ES-I3 (cell line): ENCODE measurements at regions not wholly inside any gene's neighbourhood (a gene's known extent, or its start where the extent isn't known, plus 50 kb on each side); places are given as distances from the start of the nearest gene placed in this dataset.
A peak's percentile ranks its signal among the peaks of the same experiment; 100 is the strongest.

Experiments
- H3K36me3 ChIP-seq: 2 replicates; pipeline ENCODE4 v1.6.1; 2013; ENCODE audit warnings: mild to moderate bottlenecking, low read length, control low read depth, moderate library complexity; ENCODE audit not compliant: insufficient read depth
- H3K4me1 ChIP-seq: 2 replicates; pipeline ENCODE4 v1.6.1; 2013; ENCODE audit warnings: mild to moderate bottlenecking, control low read depth, low read length; ENCODE audit not compliant: insufficient read depth
- H3K9ac ChIP-seq: 2 replicates; pipeline ENCODE4 v1.6.1; 2013; ENCODE audit warnings: low read depth, mild to moderate bottlenecking, low read length, moderate library complexity
- H3K9me3 ChIP-seq: 2 replicates; pipeline ENCODE4 v1.6.1; 2013; ENCODE audit warnings: mild to moderate bottlenecking, low read length, moderate library complexity; ENCODE audit not compliant: control insufficient read depth, insufficient read depth

DNA sequence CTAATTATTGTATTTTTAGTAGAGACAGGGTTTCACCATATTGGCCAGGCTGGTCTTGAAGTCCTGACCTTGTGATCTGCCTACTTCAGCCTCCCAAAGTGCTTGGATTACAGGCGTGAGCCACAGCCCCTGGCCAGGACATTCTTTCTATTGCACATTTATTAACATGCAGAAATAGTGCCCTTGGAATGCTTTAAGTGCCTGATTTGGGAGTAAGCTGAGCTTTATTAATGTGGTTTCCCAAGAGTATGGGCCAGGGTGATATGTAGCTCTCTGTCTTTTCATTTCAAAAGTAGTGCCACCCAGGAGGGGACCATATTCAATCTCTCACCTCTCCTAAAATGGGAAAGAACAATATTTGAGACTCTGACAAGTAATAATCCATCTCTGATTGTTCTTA, 970.7 kb downstream of the KCNMA1 start:
- no peaks in the 10 kb centered on the region for H3K9me3 ChIP-seq
- H3K36me3 ChIP-seq: no peaks in the 10 kb centered on the region
- no peaks in the 10 kb centered on the region for H3K4me1 ChIP-seq
- H3K9ac ChIP-seq: no peak overlapping the region

DNA sequence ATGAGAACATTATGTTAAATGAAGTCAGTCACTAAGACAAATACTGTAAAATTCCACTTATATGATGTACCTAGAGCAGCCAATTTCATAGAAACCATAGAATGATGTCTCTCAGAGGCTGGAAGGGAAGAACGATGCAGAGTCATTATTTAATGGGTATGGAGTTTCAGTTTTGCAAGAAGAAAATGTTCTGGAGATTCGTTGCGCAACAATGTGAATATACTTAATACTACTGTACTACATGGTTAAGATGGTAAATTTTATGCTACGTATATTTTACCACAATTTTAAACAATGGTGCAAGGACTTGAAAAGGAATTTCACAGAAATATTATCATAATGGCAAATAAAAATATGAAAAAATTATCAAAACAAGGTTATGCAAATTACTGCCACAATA, 972.6 kb downstream of the KCNMA1 start:
- no peaks in the 10 kb centered on the region for H3K9me3 ChIP-seq

DNA sequence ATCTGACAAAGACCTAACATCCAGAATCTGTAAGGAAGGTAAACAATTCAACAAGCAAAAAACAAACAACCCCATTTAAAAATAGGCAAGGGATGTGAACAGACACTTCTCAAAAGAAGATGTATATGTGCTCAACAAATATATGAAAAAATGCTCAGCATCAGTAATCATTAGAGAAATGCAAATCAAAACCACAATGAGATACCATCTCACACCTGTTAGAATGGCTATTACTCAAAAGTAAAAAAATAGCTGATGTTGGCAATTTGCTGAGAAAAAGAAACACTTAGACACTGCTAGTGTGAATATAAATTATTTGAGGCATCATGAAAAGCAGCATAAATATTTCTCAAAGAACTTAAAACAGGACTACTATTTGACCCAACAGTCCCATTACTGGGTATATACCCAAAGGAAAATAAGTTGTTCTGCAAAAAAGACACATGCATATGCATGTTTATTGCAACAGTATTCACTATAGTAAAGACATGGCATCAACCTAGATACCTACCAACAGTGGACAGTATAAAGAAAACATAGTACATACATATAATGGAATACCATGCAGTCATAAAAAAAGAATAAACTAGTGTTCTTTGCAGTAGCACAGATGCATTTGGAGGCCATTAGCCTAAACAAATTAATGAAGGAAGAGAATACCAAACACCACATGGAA, 980.1 kb downstream of the KCNMA1 start:
- Histone ChIP-seq H3K9me3 (no peaks in the 10 kb centered on the region), H3K36me3 (no peaks in the 10 kb centered on the region), H3K9ac (no peak overlapping the region), H3K4me1 (no peaks in the 10 kb centered on the region)

More for the DNA sequence above, 972.6 kb downstream of the KCNMA1 start:
- Histone ChIP-seq H3K4me1 (no peaks in the 10 kb centered on the region), H3K9ac (no peak overlapping the region), H3K36me3 (no peaks in the 10 kb centered on the region)

DNA sequence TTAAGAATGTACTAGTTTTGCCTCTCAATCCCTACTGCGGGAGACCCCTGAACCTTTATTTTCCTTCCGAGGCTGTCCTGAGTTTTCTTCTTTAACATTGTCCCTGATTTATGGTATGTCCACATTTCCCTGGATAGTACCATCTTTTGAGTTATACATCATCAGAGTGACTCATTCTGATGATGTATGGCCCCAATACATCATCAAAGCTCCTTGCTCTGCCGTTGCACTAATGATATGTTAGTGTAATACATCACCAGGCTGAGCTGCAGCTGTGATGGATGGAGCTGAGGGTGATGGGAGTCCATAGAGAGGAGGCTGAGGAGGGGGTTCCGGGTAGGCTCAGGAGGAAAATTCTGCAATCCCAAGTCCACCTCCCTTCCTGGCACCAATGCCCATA, 986.5 kb downstream of the KCNMA1 start:
- H3K36me3 ChIP-seq: no peaks in the 10 kb centered on the region
- H3K4me1 ChIP-seq: peaks cover 14% of the 10 kb centered on the region
- no peak overlapping the region for H3K9ac ChIP-seq
- H3K9me3 ChIP-seq: no peaks in the 10 kb centered on the region

DNA sequence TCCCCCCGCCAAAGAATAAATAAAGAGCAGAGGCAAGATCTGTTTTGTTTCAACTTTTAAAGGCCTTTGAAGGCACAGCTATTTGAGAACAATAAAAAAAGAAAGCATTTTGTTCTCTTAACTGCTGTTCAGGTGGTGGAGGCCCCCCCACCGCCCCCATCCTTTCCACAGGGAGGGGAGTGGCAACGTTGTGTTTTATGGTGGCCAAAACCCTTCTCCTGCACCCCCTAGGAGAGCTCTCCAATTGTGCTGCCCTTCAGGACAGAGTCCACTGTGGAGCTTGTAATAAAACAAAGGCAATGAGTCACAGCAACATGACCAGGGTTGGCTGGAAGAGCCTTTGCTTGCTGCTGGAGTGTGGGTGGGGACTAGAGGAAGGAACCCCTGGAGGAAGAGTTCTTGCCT, 987.9 kb downstream of the KCNMA1 start:
- Histone ChIP-seq H3K36me3 (no peaks in the 10 kb centered on the region), H3K9ac (no peak overlapping the region; the same call in 1 of the 2 replicates), H3K9me3 (no peaks in the 10 kb centered on the region), H3K4me1 (peaks cover 14% of the 10 kb centered on the region)

DNA sequence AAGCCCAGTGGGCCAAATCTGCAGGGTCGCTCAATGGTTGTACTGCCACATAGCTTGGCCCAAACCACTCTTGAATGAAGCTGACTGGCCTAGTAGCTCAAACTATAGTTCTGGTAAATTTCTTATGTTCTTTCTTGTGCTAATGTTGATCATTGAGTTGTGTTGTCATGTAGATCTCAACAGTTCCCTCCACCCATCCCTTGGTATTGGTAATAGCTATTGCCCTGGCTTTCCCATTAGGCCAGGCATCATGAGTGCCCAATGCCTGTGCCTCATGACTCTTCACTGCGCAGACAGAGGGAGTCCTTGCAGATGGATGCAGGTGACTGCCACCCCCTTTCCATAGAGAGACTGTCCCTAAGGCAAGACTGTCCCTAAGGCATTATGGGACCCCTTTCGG, 988.4 kb downstream of the KCNMA1 start:
- Histone ChIP-seq H3K36me3 (no peaks in the 10 kb centered on the region), H3K4me1 (peaks cover 14% of the 10 kb centered on the region), H3K9me3 (no peaks in the 10 kb centered on the region), H3K9ac (no peak overlapping the region; the same call in 1 of the 2 replicates)

DNA sequence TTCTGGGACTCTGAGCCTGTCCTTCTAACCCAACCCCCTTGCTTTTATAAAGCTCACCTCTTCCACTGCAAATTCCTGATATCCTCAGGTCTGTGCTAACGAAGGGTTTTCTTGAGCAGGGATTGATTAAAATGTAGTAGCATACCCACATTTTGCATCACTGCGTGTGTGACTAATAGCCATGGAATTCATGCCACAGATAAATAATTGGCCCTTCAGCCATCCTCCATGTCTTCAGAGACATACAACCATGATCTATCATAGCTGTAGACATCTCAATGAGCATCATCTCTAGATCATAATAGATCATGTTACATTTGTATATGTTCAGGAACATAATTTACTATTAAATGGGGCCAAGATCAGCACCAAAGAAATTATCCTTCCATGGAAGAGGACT, 990.3 kb downstream of the KCNMA1 start:
- Histone ChIP-seq H3K36me3 (no peaks in the 10 kb centered on the region), H3K4me1 (peaks cover 14% of the 10 kb centered on the region), H3K9ac (no peak overlapping the region), H3K9me3 (no peaks in the 10 kb centered on the region)

DNA sequence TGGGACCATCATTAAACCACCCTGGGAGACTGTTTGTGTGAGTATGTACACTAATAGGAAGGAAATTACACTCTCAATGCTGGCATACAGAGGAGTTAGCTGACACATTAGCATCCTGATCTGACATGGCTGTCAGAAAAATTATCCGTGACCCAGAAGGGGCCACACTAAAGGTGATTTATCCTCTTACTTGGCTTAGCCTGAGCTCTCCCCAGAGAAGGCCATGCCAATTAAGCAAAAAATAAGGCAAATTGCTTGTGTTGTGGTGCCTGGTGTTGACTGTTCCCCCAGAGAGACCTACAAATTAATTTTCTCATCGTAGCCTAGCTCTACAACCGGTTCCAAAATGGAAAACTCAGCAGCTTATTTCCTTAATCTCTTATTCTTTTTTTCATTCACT, 992.3 kb downstream of the KCNMA1 start:
- Histone ChIP-seq H3K9me3 (no peaks in the 10 kb centered on the region), H3K4me1 (peaks cover 14% of the 10 kb centered on the region), H3K9ac (no peak overlapping the region)

DNA sequence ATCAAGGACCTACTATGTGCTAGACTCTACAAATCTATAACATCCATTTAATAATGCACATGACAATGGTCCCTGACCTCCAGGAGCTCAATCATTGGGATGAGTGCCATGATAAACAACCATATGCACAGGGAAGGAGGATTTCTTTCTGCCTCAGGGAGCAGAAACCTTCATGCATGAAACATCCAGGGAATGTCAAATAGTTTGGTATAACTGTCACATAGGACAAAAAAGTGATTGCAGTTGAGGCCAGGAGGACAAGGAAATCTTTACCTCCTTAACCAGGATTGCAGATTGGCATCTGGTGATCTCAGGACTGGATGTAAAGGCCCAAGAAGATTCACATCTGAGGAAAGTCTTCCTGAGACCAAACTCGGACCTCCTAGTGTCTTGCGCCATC, 993.1 kb downstream of the KCNMA1 start:
- Histone ChIP-seq H3K4me1 (peaks cover 8% of the 10 kb centered on the region), H3K36me3 (no peaks in the 10 kb centered on the region), H3K9ac (no peak overlapping the region), H3K9me3 (no peaks in the 10 kb centered on the region)

More for the DNA sequence above, 992.3 kb downstream of the KCNMA1 start:
- no peaks in the 10 kb centered on the region for H3K36me3 ChIP-seq

DNA sequence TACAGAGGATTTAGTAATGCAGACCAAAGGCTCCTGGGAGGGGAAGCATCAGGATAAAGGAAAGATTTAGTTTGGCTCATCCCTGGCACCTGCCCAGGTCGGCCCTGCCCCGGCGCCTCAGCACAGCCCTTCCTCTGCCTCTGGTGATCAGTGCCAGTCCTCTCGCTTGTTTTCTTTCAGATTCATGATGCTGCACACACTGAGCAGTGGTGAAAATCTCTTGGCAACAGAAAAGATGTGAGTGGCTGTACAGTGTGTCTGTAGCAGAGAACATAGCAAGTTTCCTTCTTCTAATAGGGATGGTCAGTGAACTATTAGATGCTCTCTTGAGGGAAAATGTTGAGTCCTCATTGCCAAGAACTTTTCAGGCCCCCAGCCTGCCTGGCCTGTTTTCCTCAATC, 994.1 kb downstream of the KCNMA1 start:
- H3K9ac ChIP-seq: no peak overlapping the region
- no peaks in the 10 kb centered on the region for H3K36me3 ChIP-seq
- H3K4me1 ChIP-seq: no peaks in the 10 kb centered on the region
- no peaks in the 10 kb centered on the region for H3K9me3 ChIP-seq

DNA sequence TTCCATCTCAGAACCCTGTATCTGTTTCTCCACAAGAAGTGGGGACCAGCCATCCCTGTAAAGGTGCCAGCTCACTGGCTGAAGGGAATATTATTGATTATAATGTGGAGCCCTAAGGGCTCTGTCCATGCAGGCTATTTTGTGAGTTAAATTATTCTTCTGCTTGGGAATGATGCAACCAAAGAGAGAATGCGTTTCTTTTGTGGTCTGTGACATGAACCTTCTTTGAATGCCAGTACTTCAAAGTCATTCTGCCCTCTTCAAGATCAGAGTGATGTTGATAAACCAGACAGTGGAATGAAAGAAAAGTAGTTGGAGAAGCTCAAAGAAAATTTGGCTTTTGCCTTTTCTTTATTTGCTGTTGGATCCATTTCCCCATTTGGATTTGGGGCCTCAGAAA, 995.2 kb downstream of the KCNMA1 start:
- no peaks in the 10 kb centered on the region for H3K9me3 ChIP-seq
- H3K4me1 ChIP-seq: no peaks in the 10 kb centered on the region
- no peaks in the 10 kb centered on the region for H3K36me3 ChIP-seq
- no peak overlapping the region for H3K9ac ChIP-seq

DNA sequence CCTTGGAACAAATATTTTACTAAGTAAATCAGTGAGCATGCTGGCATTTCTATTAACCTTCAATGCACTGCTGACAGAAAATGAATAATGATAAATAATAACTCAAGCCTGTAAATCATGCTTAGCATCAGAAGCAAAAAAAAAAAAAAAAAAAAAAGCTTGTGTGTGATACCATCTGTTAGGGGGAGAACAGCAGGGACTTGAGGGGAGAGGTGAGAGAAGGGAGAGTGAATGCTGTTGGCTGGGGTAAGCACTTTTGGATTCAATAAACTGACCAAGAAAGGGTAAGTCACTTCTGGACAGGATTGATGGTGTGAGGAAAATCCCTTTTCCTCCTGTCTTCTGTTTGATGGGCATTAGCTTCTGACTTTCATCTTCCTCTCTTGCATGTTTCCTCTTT, 996.4 kb downstream of the KCNMA1 start:
- no peaks in the 10 kb centered on the region for H3K4me1 ChIP-seq
- no peak overlapping the region for H3K9ac ChIP-seq
- no peaks in the 10 kb centered on the region for H3K9me3 ChIP-seq
- H3K36me3 ChIP-seq: no peaks in the 10 kb centered on the region

DNA sequence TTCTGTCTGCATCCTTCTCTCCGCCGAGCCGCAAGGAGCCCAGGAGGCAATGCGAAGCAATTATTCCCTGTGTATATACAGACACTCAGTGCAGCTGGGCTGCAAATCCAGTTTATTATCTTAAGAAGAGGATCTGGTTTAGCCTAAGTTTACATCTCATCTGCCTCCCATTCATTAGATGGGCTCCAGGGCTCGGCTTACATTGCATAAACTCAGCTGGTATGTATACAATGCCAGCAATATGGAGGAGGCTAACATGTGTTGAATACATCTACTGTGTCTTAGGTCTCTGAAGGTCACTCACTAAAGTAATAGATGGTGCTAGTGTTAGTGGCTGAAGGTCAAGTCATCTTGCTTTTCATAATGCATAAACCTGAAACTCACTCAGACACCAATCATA, 996.8 kb downstream of the KCNMA1 start:
- Histone ChIP-seq H3K9me3 (no peaks in the 10 kb centered on the region), H3K9ac (no peak overlapping the region), H3K4me1 (no peaks in the 10 kb centered on the region), H3K36me3 (no peaks in the 10 kb centered on the region)

DNA sequence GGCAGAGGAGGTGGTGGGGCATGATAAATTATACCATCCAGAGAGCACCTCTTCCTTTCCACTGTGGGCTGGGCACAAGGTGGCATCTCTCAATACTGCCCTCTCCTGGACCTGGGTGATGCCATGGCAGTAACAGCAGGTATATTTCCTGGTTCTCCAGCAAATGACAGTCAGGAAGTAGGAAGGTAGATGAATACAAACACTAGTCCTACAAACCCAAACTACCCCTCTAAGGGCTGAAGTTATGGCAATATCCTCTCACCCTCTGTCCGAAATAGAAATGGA, 1004.9 kb downstream of the KCNMA1 start:
- H3K36me3 ChIP-seq: no peaks in the 10 kb centered on the region
- peak overlapping the region; percentile 66; the same call in 1 of the 2 replicates for H3K9ac ChIP-seq
- no peaks in the 10 kb centered on the region for H3K9me3 ChIP-seq
- H3K4me1 ChIP-seq: no peaks in the 10 kb centered on the region; the same call in 1 of the 2 replicates

DNA sequence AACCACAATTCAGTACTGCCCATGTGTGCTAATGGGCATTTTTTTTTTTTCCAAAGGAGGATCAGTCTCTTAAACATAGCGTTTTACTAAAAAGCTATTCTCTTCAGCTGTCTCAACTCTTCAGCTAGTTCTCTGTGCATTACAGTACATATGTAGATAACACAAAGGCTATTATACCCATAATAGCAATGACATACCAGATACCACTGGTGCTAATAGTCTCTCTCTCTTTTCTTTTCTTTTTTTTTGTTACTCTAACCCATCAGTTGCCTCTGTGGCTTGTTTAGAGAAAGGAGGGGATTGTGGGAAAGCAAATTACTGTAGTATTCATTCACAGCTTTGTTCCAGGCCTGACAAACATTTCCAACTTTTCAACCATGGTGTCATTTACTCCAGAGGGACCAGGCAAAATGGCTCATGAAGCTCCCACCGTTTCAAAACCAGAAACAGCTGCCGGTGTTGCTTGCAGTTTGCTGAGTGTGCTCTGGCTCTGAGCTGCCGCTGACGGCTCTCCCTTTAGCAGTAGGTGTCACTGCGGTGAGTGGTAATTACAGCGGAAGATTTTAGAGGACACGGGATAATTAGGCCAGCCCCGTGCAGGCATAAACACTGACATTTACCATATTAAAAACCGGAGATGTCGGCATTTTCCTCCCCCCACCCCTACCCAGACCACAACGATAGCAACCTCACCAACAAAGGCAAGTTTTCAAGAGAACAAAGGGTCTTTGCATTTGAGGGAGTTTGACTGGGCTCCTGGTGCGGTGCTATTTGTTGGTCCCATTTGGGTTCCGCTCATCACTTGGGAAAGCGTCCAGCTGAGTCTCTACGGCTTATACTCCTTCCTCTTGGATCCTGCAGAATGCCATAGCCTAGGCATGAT, 1005.5 kb downstream of the KCNMA1 start:
- H3K36me3 ChIP-seq: no peaks in the 10 kb centered on the region
- no peaks in the 10 kb centered on the region; the same call in 1 of the 2 replicates for H3K4me1 ChIP-seq
- peak overlapping the region; percentile 66 for H3K9ac ChIP-seq
- no peaks in the 10 kb centered on the region for H3K9me3 ChIP-seq
